SK-N-SH (cell line): ENCODE measurements at regions not wholly inside any gene's neighbourhood (a gene's known extent, or its start where the extent isn't known, plus 50 kb on each side); places are given as distances from the start of the nearest gene placed in this dataset.
"Not testable (repeated sequence)": the region's sequence is repeated elsewhere in the genome, so short reads cannot be mapped to it uniquely, and the experiment has no call there.

Experiments
- CHD2 ChIP-seq: fragments of 150-350 bp; IDR thresholded peaks from 2 replicates; pipeline ENCODE4 v1.6.1; 2018; ENCODE audit warnings: low read length; ENCODE audit not compliant: partially characterized antibody
- CTCF ChIP-seq: fragments of 200-600 bp; sonication (generic); IDR thresholded peaks from 2 replicates; pipeline ENCODE4 v1.6.1; 2017; ENCODE audit warnings: antibody characterized with exemption, mild to moderate bottlenecking, moderate library complexity
- EZH2phosphoT487 ChIP-seq: fragments of 200-600 bp; sonication (generic); IDR thresholded peaks from 2 replicates; pipeline ENCODE4 v1.6.1; 2017; ENCODE audit warnings: low read depth, mixed run types, mild to moderate bottlenecking, antibody characterized with exemption, moderate library complexity, borderline replicate concordance
- GABPA ChIP-seq: IDR thresholded peaks from 2 replicates; pipeline ENCODE4 v1.4.0; 2012; ENCODE audit warnings: low read depth, mild to moderate bottlenecking
- JUND ChIP-seq: IDR thresholded peaks from 2 replicates; pipeline ENCODE4 v1.4.0; 2012
- MAX ChIP-seq: IDR thresholded peaks from 2 replicates; pipeline ENCODE4 v1.4.0; 2012; ENCODE audit warnings: low read depth
- POLR2AphosphoS5 ChIP-seq: IDR thresholded peaks from 2 replicates; pipeline ENCODE4 v1.6.1; 2012; ENCODE audit warnings: low read depth, low read length
- RXRA ChIP-seq: IDR thresholded peaks from 2 replicates; pipeline ENCODE4 v1.4.0; 2012; ENCODE audit warnings: low read depth, mild to moderate bottlenecking, borderline replicate concordance
- SMC3 ChIP-seq: IDR thresholded peaks from 2 replicates; pipeline ENCODE4 v1.6.1; 2012; ENCODE audit warnings: low read depth, low read length, improper control_type of control experiment
- TAF1 ChIP-seq: IDR thresholded peaks from 2 replicates; pipeline ENCODE4 v1.6.1; 2012; ENCODE audit warnings: low read depth, mild to moderate bottlenecking, low read length, moderate library complexity, borderline replicate concordance
- TF ChIP-seq, protein P1 (sequence below): fragments of 150-350 bp; IDR thresholded peaks from 2 replicates; pipeline ENCODE4 v1.6.1; 2017; ENCODE audit warnings: antibody characterized with exemption, low read length, low read depth, borderline replicate concordance
- TF ChIP-seq, protein P2 (sequence below): IDR thresholded peaks from 2 replicates; pipeline ENCODE4 v1.6.1; 2012; ENCODE audit warnings: mild to moderate bottlenecking, low read depth, low read length, moderate library complexity

- TF ChIP-seq, protein P1, sequence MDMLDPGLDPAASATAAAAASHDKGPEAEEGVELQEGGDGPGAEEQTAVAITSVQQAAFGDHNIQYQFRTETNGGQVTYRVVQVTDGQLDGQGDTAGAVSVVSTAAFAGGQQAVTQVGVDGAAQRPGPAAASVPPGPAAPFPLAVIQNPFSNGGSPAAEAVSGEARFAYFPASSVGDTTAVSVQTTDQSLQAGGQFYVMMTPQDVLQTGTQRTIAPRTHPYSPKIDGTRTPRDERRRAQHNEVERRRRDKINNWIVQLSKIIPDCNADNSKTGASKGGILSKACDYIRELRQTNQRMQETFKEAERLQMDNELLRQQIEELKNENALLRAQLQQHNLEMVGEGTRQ: not testable (repeated sequence)
- not testable (repeated sequence) for TF ChIP-seq CTCF, JUND, RXRA, TAF1, MAX, EZH2phosphoT487, CHD2, POLR2AphosphoS5, GABPA, SMC3
- TF ChIP-seq, protein P2, sequence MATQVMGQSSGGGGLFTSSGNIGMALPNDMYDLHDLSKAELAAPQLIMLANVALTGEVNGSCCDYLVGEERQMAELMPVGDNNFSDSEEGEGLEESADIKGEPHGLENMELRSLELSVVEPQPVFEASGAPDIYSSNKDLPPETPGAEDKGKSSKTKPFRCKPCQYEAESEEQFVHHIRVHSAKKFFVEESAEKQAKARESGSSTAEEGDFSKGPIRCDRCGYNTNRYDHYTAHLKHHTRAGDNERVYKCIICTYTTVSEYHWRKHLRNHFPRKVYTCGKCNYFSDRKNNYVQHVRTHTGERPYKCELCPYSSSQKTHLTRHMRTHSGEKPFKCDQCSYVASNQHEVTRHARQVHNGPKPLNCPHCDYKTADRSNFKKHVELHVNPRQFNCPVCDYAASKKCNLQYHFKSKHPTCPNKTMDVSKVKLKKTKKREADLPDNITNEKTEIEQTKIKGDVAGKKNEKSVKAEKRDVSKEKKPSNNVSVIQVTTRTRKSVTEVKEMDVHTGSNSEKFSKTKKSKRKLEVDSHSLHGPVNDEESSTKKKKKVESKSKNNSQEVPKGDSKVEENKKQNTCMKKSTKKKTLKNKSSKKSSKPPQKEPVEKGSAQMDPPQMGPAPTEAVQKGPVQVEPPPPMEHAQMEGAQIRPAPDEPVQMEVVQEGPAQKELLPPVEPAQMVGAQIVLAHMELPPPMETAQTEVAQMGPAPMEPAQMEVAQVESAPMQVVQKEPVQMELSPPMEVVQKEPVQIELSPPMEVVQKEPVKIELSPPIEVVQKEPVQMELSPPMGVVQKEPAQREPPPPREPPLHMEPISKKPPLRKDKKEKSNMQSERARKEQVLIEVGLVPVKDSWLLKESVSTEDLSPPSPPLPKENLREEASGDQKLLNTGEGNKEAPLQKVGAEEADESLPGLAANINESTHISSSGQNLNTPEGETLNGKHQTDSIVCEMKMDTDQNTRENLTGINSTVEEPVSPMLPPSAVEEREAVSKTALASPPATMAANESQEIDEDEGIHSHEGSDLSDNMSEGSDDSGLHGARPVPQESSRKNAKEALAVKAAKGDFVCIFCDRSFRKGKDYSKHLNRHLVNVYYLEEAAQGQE: not testable (repeated sequence)
Measured at GRCh38 chr10:84650628-84651027, 322.2 kb downstream of the CCSER2 start.
